ENCODE measurements at regions not wholly inside any gene's neighbourhood (a gene's known extent, or its start where the extent isn't known, plus 50 kb on each side); places are given as distances from the start of the nearest gene placed in this dataset.

GRCh38 chr3:159216311-159216710 is 414.5 kb downstream of the MFSD1 start:
- intact Hi-C loops (cut with DNase I): no loop called here
- Histone ChIP-seq H3K4me1 (replicated peaks) (no peaks in the 10 kb centered on the region), H3K4me3 (no peak overlapping the region), H3K9me3 (no peaks in the 10 kb centered on the region), H3K36me3 (no peaks in the 10 kb centered on the region), H3K27me3 (replicated peaks; ENCODE audit: insufficient read depth) (no peaks in the 10 kb centered on the region), H3K27ac (no peak overlapping the region)
- WGBS: 94% methylated on average over 3 of the region's 3 CpGs
- TF ChIP-seq POLR2A (IDR thresholded peaks at IDR 0.05): no peak
- no peak for TF ChIP-seq CTCF (IDR thresholded peaks at IDR 0.05)
- DNase-seq (ENCODE audit: low spot score): no peak

GRCh38 chr3:159219231-159219630 is 417.4 kb downstream of the MFSD1 start:
- intact Hi-C loops (cut with DNase I): no loop called here
- 90% methylated on average over 3 of the region's 3 CpGs for WGBS

GRCh38 chr3:159221335-159221734 is 419.5 kb downstream of the MFSD1 start:
- 82% methylated on average over 1 of the region's 1 CpG for WGBS
- TF ChIP-seq CTCF (IDR thresholded peaks at IDR 0.05): no peak
- TF ChIP-seq POLR2A (IDR thresholded peaks at IDR 0.05): no peak
- H3K36me3 ChIP-seq: no peaks in the 10 kb centered on the region
- no peaks in the 10 kb centered on the region for H3K9me3 ChIP-seq
- H3K27ac ChIP-seq: no peak overlapping the region
- no peaks in the 10 kb centered on the region for H3K27me3 ChIP-seq (replicated peaks; ENCODE audit: insufficient read depth)
- intact Hi-C loops (cut with DNase I): no loop called here
- no peaks in the 10 kb centered on the region for H3K4me1 ChIP-seq (replicated peaks)
- no peak for DNase-seq (ENCODE audit: low spot score)
- H3K4me3 ChIP-seq: no peak overlapping the region

More at GRCh38 chr3:159219231-159219630, 417.4 kb downstream of the MFSD1 start:
- H3K4me3 ChIP-seq: no peak overlapping the region
- H3K9me3 ChIP-seq: no peaks in the 10 kb centered on the region
- H3K4me1 ChIP-seq (replicated peaks): no peaks in the 10 kb centered on the region
- TF ChIP-seq CTCF (IDR thresholded peaks at IDR 0.05) (no peak), POLR2A (IDR thresholded peaks at IDR 0.05) (no peak), POLR2AphosphoS5 (IDR thresholded peaks at IDR 0.05) (no peak)
- H3K27ac ChIP-seq: no peak overlapping the region
- no peaks in the 10 kb centered on the region for H3K27me3 ChIP-seq (replicated peaks; ENCODE audit: insufficient read depth)
- no peaks in the 10 kb centered on the region for H3K36me3 ChIP-seq
- no peak for DNase-seq (ENCODE audit: low spot score)

GRCh38 chr3:159229116-159229680 is 427.3 kb downstream of the MFSD1 start:
- Histone ChIP-seq H3K4me1 (replicated peaks) (no peaks in the 10 kb centered on the region), H3K27ac (no peak overlapping the region), H3K27me3 (replicated peaks; ENCODE audit: insufficient read depth) (no peaks in the 10 kb centered on the region), H3K9me3 (no peaks in the 10 kb centered on the region), H3K36me3 (no peaks in the 10 kb centered on the region), H3K4me3 (no peak overlapping the region)
- intact Hi-C loops (cut with DNase I): no loop called here
- TF ChIP-seq POLR2AphosphoS5 (IDR thresholded peaks at IDR 0.05) (no peak), POLR2A (IDR thresholded peaks at IDR 0.05) (no peak), CTCF (IDR thresholded peaks at IDR 0.05) (no peak)
- 75% methylated on average over 5 of the region's 5 CpGs for WGBS
- no peak for DNase-seq (ENCODE audit: low spot score)

GRCh38 chr3:159232966-159233365 is 431.1 kb downstream of the MFSD1 start:
- Histone ChIP-seq H3K4me1 (replicated peaks) (no peaks in the 10 kb centered on the region), H3K27ac (no peak overlapping the region), H3K4me3 (no peak overlapping the region), H3K27me3 (replicated peaks; ENCODE audit: insufficient read depth) (no peaks in the 10 kb centered on the region), H3K36me3 (no peaks in the 10 kb centered on the region), H3K9me3 (no peaks in the 10 kb centered on the region)
- 72% methylated on average over 4 of the region's 4 CpGs for whole genome bisulfite sequencing
- intact Hi-C loops (cut with DNase I): no loop called here
- TF ChIP-seq POLR2A (IDR thresholded peaks at IDR 0.05) (no peak), POLR2AphosphoS5 (IDR thresholded peaks at IDR 0.05) (no peak), CTCF (IDR thresholded peaks at IDR 0.05) (no peak)
- no peak for DNase-seq (ENCODE audit: low spot score)
